Endothelial cell of umbilical vein (primary cell): ENCODE measurements at regions not wholly inside any gene's neighbourhood (a gene's known extent, or its start where the extent isn't known, plus 50 kb on each side); places are given as distances from the start of the nearest gene placed in this dataset.

Experiments
- EZH2 ChIP-seq: IDR thresholded peaks from 2 replicates; pipeline ENCODE4 v1.6.1; 2012; ENCODE audit warnings: borderline replicate concordance, low read depth, mild to moderate bottlenecking, moderate library complexity, low read length, inconsistent platforms; ENCODE audit not compliant: severe bottlenecking
- GATA2 ChIP-seq: IDR thresholded peaks from 2 replicates; pipeline ENCODE4 v1.7.0; 2011; ENCODE audit warnings: low read depth, mild to moderate bottlenecking, moderate library complexity, mixed read lengths, low read length; ENCODE audit not compliant: insufficient read length, insufficient read depth
- JUN ChIP-seq: IDR thresholded peaks from 2 replicates; pipeline ENCODE4 v1.6.1; 2011; ENCODE audit warnings: borderline replicate concordance, low read depth; ENCODE audit not compliant: insufficient read length, insufficient read depth
- MYC ChIP-seq: IDR thresholded peaks from one replicate; pipeline ENCODE4 v1.6.1; 2011; ENCODE audit warnings: mild to moderate bottlenecking, low read depth, low read length
- POLR2A ChIP-seq: IDR thresholded peaks from 2 replicates; pipeline ENCODE4 v1.6.1; 2012; ENCODE audit warnings: low read depth, mild to moderate bottlenecking, control low read depth, low read length
- POLR2AphosphoS5 ChIP-seq: IDR thresholded peaks from 2 replicates; pipeline ENCODE4 v1.6.1; 2012; ENCODE audit warnings: low read depth, mild to moderate bottlenecking, control low read depth, low read length, moderate library complexity; ENCODE audit not compliant: insufficient read depth
- TF ChIP-seq, protein P1 (sequence below), 2 donors: IDR thresholded peaks; 1 replicate in 1 of 2; 2 replicates in 1 of 2; pipeline ENCODE4 v1.5.1; 2011; ENCODE audit warnings: low read length in 2 of 2, mild to moderate bottlenecking in 2 of 2, moderate library complexity in 2 of 2, control low read depth in 1 of 2, inconsistent platforms in 1 of 2, low read depth in 1 of 2; ENCODE audit not compliant: insufficient read depth in 1 of 2; ENCODE audit errors: extremely low read depth in 1 of 2
- TF ChIP-seq, protein P2 (sequence below): IDR thresholded peaks from 2 replicates; pipeline ENCODE4 v1.6.1; 2011; ENCODE audit not compliant: insufficient read depth, insufficient read length

DNA sequence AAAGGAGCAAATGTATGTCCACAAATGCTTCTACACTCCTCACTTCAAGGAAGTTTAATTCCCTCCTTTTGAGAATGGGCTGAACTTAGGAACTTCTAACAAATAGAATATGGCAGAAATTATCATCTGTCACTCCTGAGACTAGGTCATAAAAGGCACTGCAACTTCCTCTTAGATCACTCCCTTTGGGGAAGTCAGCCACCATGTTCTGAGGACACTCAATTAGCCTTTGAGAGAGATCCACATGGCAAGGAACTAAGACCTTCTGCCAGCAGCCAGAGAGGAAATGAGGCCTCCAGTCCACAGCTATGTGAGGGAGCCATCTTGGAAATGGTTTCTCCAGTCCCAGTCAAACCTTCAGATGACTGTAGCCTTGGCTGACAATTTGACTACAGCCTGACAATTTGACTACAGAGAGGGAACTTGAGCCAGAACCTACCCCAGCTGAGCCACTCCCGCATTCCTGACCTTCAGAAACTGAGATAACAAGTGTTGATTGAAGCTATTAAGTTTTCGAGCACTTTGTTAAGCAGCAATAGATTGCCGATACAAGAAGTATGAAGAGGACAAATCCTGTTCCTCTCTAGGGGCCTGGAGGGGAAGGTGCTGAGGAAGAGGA lies 113.4 kb upstream of the SEC14L1 start:
- TF ChIP-seq, protein P1, sequence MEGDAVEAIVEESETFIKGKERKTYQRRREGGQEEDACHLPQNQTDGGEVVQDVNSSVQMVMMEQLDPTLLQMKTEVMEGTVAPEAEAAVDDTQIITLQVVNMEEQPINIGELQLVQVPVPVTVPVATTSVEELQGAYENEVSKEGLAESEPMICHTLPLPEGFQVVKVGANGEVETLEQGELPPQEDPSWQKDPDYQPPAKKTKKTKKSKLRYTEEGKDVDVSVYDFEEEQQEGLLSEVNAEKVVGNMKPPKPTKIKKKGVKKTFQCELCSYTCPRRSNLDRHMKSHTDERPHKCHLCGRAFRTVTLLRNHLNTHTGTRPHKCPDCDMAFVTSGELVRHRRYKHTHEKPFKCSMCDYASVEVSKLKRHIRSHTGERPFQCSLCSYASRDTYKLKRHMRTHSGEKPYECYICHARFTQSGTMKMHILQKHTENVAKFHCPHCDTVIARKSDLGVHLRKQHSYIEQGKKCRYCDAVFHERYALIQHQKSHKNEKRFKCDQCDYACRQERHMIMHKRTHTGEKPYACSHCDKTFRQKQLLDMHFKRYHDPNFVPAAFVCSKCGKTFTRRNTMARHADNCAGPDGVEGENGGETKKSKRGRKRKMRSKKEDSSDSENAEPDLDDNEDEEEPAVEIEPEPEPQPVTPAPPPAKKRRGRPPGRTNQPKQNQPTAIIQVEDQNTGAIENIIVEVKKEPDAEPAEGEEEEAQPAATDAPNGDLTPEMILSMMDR (IDR thresholded peaks at IDR 0.05; ENCODE audit: extremely low read depth in 1 of 2, insufficient read depth in 1 of 2, low read depth in 1 of 2, low read length in 2 of 2) = no peak
- TF ChIP-seq EZH2 (no peak), POLR2A (no peak), GATA2 (no peak), JUN (no peak), POLR2AphosphoS5 (no peak), MYC (no peak)
- TF ChIP-seq, protein P2, sequence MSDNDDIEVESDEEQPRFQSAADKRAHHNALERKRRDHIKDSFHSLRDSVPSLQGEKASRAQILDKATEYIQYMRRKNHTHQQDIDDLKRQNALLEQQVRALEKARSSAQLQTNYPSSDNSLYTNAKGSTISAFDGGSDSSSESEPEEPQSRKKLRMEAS = no peak
